ENCODE measurements at regions not wholly inside any gene's neighbourhood (a gene's known extent, or its start where the extent isn't known, plus 50 kb on each side); places are given as distances from the start of the nearest gene placed in this dataset.

DNA sequence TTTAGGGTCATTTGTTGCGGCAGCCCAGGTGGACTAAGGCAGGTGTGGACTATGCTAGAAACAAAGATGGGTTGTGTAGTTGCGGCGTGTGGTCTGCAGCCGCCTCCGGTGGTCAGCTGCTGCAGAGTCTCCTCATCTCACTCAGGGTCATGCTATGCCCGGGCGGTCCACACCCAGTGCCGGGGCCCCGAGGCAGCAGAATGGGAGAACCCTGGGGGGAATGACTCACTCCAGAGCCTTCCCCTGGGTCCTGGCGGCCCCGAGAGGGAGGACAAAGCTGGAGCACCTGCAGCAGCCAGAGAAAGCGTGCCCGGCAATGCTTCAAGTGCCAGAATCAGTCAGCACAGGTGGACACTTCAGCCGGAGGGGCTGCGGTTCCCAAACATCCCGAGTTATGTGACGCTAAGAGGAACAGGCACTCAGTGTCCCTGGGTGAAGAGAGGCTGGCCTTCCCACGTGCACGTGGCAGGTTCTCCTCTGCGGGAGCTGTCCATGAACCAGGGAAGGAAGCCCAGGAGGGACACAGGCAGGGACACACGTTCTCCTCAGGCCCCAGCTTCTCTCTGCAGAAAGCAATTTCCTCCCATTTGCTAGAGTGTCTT lies 289.6 kb upstream of the B3GAT1 start:
- H3K9me3 ChIP-seq, result no peaks in the 10 kb centered on the region
- TF ChIP-seq POLR2A (IDR thresholded peaks at IDR 0.05) (no peak), POLR2AphosphoS5 (IDR thresholded peaks at IDR 0.05) (no peak), EP300 (IDR thresholded peaks at IDR 0.05; ENCODE audit: low read depth) (no peak)
- TF ChIP-seq, protein P1, sequence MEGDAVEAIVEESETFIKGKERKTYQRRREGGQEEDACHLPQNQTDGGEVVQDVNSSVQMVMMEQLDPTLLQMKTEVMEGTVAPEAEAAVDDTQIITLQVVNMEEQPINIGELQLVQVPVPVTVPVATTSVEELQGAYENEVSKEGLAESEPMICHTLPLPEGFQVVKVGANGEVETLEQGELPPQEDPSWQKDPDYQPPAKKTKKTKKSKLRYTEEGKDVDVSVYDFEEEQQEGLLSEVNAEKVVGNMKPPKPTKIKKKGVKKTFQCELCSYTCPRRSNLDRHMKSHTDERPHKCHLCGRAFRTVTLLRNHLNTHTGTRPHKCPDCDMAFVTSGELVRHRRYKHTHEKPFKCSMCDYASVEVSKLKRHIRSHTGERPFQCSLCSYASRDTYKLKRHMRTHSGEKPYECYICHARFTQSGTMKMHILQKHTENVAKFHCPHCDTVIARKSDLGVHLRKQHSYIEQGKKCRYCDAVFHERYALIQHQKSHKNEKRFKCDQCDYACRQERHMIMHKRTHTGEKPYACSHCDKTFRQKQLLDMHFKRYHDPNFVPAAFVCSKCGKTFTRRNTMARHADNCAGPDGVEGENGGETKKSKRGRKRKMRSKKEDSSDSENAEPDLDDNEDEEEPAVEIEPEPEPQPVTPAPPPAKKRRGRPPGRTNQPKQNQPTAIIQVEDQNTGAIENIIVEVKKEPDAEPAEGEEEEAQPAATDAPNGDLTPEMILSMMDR (IDR thresholded peaks at IDR 0.05), result no peak
- in situ Hi-C loops (cut with MboI; ENCODE audit: low pct_ligation_motif_present in 1 of 4, low pct_unique_long_range_greater_than_20kb in 1 of 4, low sequenced_read_pairs in 3 of 4) (no loop called here), intact Hi-C loops (cut with DNase I; ENCODE audit: low total_unique reads) (no loop called here)
- 68 to 71% methylated on average over 5 to 19 of the region's 21 CpGs for WGBS, 2 donors (ENCODE audit: low coverage in 1 of 2)
- H3K27me3 ChIP-seq, result no peaks in the 10 kb centered on the region
- no peaks in the 10 kb centered on the region for H3K4me1 ChIP-seq
- no peak for DNase-seq
- H3K27ac ChIP-seq, result no peak overlapping the region
- no peak overlapping the region for H3K4me3 ChIP-seq
- H3K36me3 ChIP-seq, result no peaks in the 10 kb centered on the region

DNA sequence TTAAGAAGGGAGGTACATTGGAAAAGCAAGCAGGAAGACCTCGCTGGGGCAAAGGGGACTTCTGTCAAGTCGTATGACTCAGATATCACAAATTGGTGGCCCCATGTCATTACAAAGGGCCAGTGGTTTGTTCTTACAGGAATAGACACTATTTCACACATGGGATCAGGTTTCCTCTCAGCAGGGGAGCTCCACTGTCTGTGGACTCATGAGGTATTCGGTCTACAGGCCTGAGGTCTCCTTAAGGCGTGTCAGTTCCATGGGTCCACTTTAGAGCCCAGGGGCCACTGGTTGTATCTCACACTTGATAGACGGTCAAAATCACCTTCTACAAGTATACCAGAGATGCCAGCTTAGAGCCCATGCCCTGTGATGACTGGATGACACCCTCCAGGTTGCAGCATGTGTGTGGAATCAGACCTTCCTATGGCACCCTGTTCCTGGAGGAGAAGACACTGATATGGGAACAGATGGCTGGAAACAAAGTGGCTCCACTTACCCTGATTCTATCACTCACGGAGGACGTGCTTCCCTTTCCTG lies 288.1 kb upstream of the B3GAT1 start:
- Histone ChIP-seq H3K27me3 (no peaks in the 10 kb centered on the region), H3K9me3 (no peaks in the 10 kb centered on the region), H3K36me3 (no peaks in the 10 kb centered on the region), H3K27ac (no peak overlapping the region), H3K4me3 (no peak overlapping the region), H3K4me1 (no peaks in the 10 kb centered on the region)
- TF ChIP-seq, protein P1 (IDR thresholded peaks at IDR 0.05), result no peak
- TF ChIP-seq EP300 (IDR thresholded peaks at IDR 0.05; ENCODE audit: low read depth) (no peak), POLR2A (IDR thresholded peaks at IDR 0.05) (no peak), POLR2AphosphoS5 (IDR thresholded peaks at IDR 0.05) (no peak)
- in situ Hi-C loops (cut with MboI; ENCODE audit: low pct_ligation_motif_present in 1 of 4, low pct_unique_long_range_greater_than_20kb in 1 of 4, low sequenced_read_pairs in 3 of 4), result no loop called here
- no peak for DNase-seq
- intact Hi-C loops (cut with DNase I; ENCODE audit: low total_unique reads), result no loop called here
- WGBS, 2 donors (ENCODE audit: low coverage in 1 of 2), result 60 to 66% methylated on average over 1 to 7 of the region's 7 CpGs

DNA sequence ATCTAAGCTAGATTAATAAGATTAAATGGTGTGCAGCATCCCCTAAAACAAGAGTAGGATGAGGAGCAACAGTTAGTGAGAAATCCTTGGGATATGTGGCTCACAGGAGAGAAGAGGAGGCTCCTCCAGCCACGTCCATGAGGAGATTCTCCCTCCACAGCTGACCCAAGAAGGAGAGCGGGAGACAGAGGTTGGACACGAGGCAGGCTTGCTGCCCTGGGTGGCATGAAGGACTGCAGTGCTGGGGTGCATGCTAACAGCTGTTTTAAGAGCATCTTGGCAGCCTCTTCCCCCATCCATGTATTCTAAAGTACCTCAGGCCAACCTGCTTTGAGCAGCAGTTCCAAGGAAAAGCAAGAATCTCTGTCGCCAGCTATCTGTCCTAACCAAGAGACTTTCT lies 284.4 kb upstream of the B3GAT1 start:
- Histone ChIP-seq H3K4me3 (no peak overlapping the region), H3K36me3 (no peaks in the 10 kb centered on the region), H3K9me3 (no peaks in the 10 kb centered on the region), H3K4me1 (peaks cover 0 to 8% (median 0%) of the 10 kb centered on the region in 4 donors), H3K27ac (no peak overlapping the region), H3K27me3 (no peaks in the 10 kb centered on the region)
- no peak for TF ChIP-seq POLR2AphosphoS5 (IDR thresholded peaks at IDR 0.05)
- TF ChIP-seq, protein P1 (IDR thresholded peaks at IDR 0.05), result no peak
- TF ChIP-seq POLR2A (IDR thresholded peaks at IDR 0.05), result no peak
- no peak for TF ChIP-seq EP300 (IDR thresholded peaks at IDR 0.05; ENCODE audit: low read depth)
- in situ Hi-C loops (cut with MboI; ENCODE audit: low pct_ligation_motif_present in 1 of 4, low pct_unique_long_range_greater_than_20kb in 1 of 4, low sequenced_read_pairs in 3 of 4) (no loop called here), intact Hi-C loops (cut with DNase I; ENCODE audit: low total_unique reads) (no loop called here)
- no peak for DNase-seq
- WGBS, 2 donors (ENCODE audit: low coverage in 1 of 2), result 35 to 46% methylated on average over 4 of the region's 4 CpGs

DNA sequence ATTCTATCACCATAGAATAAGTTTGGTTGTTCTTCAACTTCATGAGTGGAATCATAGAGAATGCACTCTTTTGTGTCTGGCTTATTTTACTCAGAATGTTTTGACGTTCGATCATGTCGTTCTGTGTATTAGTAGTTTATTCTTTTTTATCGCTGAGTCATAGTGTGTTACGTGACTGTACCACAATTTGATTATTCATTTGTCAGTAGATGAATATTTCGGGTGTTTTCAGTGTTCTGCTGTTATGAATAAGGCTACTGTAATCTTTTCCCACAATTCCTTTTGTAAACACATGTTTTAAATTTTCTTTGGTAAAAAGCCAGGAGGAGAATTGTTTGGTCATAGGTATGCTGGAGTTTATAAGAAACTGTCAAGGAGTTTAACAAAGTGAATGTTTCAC lies 279.9 kb upstream of the B3GAT1 start:
- Histone ChIP-seq H3K27ac (no peak overlapping the region), H3K4me1 (peaks cover 0 to 8% (median 0%) of the 10 kb centered on the region in 4 donors), H3K27me3 (peaks cover 9% of the 10 kb centered on the region), H3K9me3 (no peaks in the 10 kb centered on the region), H3K4me3 (no peak overlapping the region), H3K36me3 (no peaks in the 10 kb centered on the region)
- WGBS, 2 donors (ENCODE audit: low coverage in 1 of 2), result 49 to 57% methylated on average over 6 of the region's 6 CpGs
- intact Hi-C loops (cut with DNase I; ENCODE audit: low total_unique reads) (no loop called here), in situ Hi-C loops (cut with MboI; ENCODE audit: low pct_ligation_motif_present in 1 of 4, low pct_unique_long_range_greater_than_20kb in 1 of 4, low sequenced_read_pairs in 3 of 4) (no loop called here)
- DNase-seq, result no peak
- TF ChIP-seq EP300 (IDR thresholded peaks at IDR 0.05; ENCODE audit: low read depth) (no peak), POLR2A (IDR thresholded peaks at IDR 0.05) (no peak), POLR2AphosphoS5 (IDR thresholded peaks at IDR 0.05) (no peak)
- TF ChIP-seq, protein P1 (IDR thresholded peaks at IDR 0.05), result no peak
